ENCODE measurements at regions not wholly inside any gene's neighbourhood (a gene's known extent, or its start where the extent isn't known, plus 50 kb on each side); places are given as distances from the start of the nearest gene placed in this dataset.

DNA sequence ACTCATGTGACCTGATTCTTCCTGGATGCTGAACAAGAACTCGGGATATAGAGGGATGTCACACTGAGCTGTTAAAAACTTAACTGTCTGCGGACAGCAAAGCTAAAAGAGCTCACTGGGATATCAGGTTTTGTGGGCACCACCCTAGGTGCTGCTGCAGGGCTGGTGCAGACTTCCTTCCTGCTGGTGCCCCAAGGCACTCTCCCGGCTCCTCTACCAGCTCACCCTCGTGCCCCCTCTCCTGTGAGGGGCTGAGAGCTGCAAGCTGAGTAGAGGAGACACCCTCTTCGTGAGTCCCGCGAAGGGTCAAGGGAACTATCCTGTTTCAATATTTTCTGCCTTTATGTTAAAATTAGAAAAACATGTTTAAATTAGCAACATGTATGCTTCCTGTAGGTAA, 1475.7 kb downstream of the EFNB2 start:
- TF ChIP-seq, protein P1, sequence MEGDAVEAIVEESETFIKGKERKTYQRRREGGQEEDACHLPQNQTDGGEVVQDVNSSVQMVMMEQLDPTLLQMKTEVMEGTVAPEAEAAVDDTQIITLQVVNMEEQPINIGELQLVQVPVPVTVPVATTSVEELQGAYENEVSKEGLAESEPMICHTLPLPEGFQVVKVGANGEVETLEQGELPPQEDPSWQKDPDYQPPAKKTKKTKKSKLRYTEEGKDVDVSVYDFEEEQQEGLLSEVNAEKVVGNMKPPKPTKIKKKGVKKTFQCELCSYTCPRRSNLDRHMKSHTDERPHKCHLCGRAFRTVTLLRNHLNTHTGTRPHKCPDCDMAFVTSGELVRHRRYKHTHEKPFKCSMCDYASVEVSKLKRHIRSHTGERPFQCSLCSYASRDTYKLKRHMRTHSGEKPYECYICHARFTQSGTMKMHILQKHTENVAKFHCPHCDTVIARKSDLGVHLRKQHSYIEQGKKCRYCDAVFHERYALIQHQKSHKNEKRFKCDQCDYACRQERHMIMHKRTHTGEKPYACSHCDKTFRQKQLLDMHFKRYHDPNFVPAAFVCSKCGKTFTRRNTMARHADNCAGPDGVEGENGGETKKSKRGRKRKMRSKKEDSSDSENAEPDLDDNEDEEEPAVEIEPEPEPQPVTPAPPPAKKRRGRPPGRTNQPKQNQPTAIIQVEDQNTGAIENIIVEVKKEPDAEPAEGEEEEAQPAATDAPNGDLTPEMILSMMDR (conservative IDR thresholded peaks at IDR 0.05; ENCODE audit: low read depth, low read length) = no peak
- no peak for TF ChIP-seq RFX5 (IDR thresholded peaks at IDR 0.05; ENCODE audit: low read depth, low read length)
- TF ChIP-seq RCOR1 (IDR thresholded peaks at IDR 0.05; ENCODE audit: insufficient replicate concordance, low read length) = no peak
- TF ChIP-seq POLR2A (IDR thresholded peaks at IDR 0.05; ENCODE audit: low read depth, low read length) = no peak
- no peak for TF ChIP-seq MAFK (IDR thresholded peaks at IDR 0.05; ENCODE audit: low read depth, low read length)

Measured in IMR-90 (cell line).